HEK293T (cell line): ENCODE measurements at regions not wholly inside any gene's neighbourhood (a gene's known extent, or its start where the extent isn't known, plus 50 kb on each side); places are given as distances from the start of the nearest gene placed in this dataset.

Experiments used
- ARNT ChIP-seq: fragments of 450-650 bp; IDR thresholded peaks from 2 replicates; pipeline ENCODE4 v1.6.1; 2017; ENCODE audit warnings: mild to moderate bottlenecking
- CTBP1 ChIP-seq: fragments of 450-650 bp; IDR thresholded peaks from 2 replicates; pipeline ENCODE4 v1.6.1; 2016; ENCODE audit warnings: borderline replicate concordance
- FOXA1 ChIP-seq: fragments of 450-650 bp; IDR thresholded peaks from 2 replicates; pipeline ENCODE4 v1.6.1; 2016; ENCODE audit warnings: mild to moderate bottlenecking
- FOXK2 ChIP-seq: fragments of 450-650 bp; IDR thresholded peaks from 2 replicates; pipeline ENCODE4 v1.6.1; 2016; ENCODE audit warnings: mild to moderate bottlenecking
- FOXM1 ChIP-seq: fragments of 450-650 bp; IDR thresholded peaks from 2 replicates; pipeline ENCODE4 v1.6.1; 2017; ENCODE audit warnings: mild to moderate bottlenecking, borderline replicate concordance
- HDGF ChIP-seq: fragments of 450-650 bp; IDR thresholded peaks from 2 replicates; pipeline ENCODE4 v1.6.1; 2017; ENCODE audit warnings: antibody characterized with exemption, borderline replicate concordance
- LEF1 ChIP-seq: fragments of 450-650 bp; IDR thresholded peaks from 2 replicates; pipeline ENCODE4 v1.6.1; 2017; ENCODE audit warnings: mild to moderate bottlenecking, borderline replicate concordance
- SP1 ChIP-seq: fragments of 450-650 bp; IDR thresholded peaks from 2 replicates; pipeline ENCODE4 v1.6.1; 2017
- TARDBP ChIP-seq: fragments of 450-650 bp; IDR thresholded peaks from 2 replicates; pipeline ENCODE4 v1.6.1; 2016
- TF ChIP-seq, protein P1 (sequence below): fragments of 450-650 bp; IDR thresholded peaks from 2 replicates; pipeline ENCODE4 v1.6.1; 2016

- TF ChIP-seq FOXK2 (no peak), HDGF (no peak), SP1 (no peak), TARDBP (no peak), FOXA1 (no peak), CTBP1 (no peak), LEF1 (no peak), ARNT (no peak), FOXM1 (no peak)
- TF ChIP-seq, protein P1, sequence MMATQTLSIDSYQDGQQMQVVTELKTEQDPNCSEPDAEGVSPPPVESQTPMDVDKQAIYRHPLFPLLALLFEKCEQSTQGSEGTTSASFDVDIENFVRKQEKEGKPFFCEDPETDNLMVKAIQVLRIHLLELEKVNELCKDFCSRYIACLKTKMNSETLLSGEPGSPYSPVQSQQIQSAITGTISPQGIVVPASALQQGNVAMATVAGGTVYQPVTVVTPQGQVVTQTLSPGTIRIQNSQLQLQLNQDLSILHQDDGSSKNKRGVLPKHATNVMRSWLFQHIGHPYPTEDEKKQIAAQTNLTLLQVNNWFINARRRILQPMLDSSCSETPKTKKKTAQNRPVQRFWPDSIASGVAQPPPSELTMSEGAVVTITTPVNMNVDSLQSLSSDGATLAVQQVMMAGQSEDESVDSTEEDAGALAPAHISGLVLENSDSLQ: no peak
Measured at GRCh38 chr14:66398437-66398836, 87.7 kb upstream of the CCDC196 start.
